H9 (cell line): ENCODE measurements at regions not wholly inside any gene's neighbourhood (a gene's known extent, or its start where the extent isn't known, plus 50 kb on each side); places are given as distances from the start of the nearest gene placed in this dataset.

ENCODE experiments used
- DNase-seq: peaks from one replicate; pipeline ENCODE4 v3.0.0-alpha.2; 2017
- H2AFZ ChIP-seq: one replicate; pipeline ENCODE4 v1.6.1; 2013; ENCODE audit warnings: mild to moderate bottlenecking, low read length, control low read depth, moderate library complexity
- H2AK5ac ChIP-seq: 2 replicates; pipeline ENCODE4 v1.6.1; 2013; ENCODE audit warnings: low read length, control low read depth, mixed read lengths; ENCODE audit not compliant: insufficient read length
- H2BK120ac ChIP-seq: one replicate; pipeline ENCODE4 v1.6.1; 2013; ENCODE audit warnings: low read depth, mild to moderate bottlenecking, low read length, control low read depth, inconsistent platforms; ENCODE audit not compliant: poor library complexity, severe bottlenecking
- H2BK12ac ChIP-seq: 2 replicates; pipeline ENCODE4 v1.6.1; 2013; ENCODE audit warnings: low read length, control low read depth, mixed read lengths, low read depth; ENCODE audit not compliant: insufficient read length
- H2BK15ac ChIP-seq: 2 replicates; pipeline ENCODE4 v1.6.1; 2013; ENCODE audit warnings: low read depth, low read length, control low read depth
- H2BK20ac ChIP-seq: one replicate; pipeline ENCODE4 v1.6.1; 2013; ENCODE audit warnings: low read depth, mild to moderate bottlenecking, low read length, control low read depth, inconsistent platforms; ENCODE audit not compliant: poor library complexity, severe bottlenecking
- H2BK5ac ChIP-seq: 2 replicates; pipeline ENCODE4 v1.6.1; 2013; ENCODE audit warnings: low read length, control low read depth, mixed read lengths; ENCODE audit not compliant: insufficient read length
- H3K14ac ChIP-seq: 2 replicates; pipeline ENCODE4 v1.6.1; 2013; ENCODE audit warnings: low read length, control low read depth; ENCODE audit not compliant: insufficient read depth
- H3K18ac ChIP-seq: 2 replicates; pipeline ENCODE4 v1.6.1; 2013; ENCODE audit warnings: low read depth, mild to moderate bottlenecking, mixed read lengths, low read length, control low read depth; ENCODE audit not compliant: insufficient read length
- H3K23ac ChIP-seq: 2 replicates; pipeline ENCODE4 v1.6.1; 2013; ENCODE audit warnings: low read length, control low read depth, mixed read lengths, low read depth; ENCODE audit not compliant: insufficient read length
- H3K23me2 ChIP-seq: 2 replicates; pipeline ENCODE4 v1.6.1; 2013; ENCODE audit warnings: low read depth, mild to moderate bottlenecking, mixed read lengths, low read length, control low read depth; ENCODE audit not compliant: insufficient read length, poor library complexity, severe bottlenecking
- H3K27ac ChIP-seq: 2 replicates; pipeline ENCODE4 v1.5.1; 2013; ENCODE audit warnings: low read length, control low read depth, mixed read lengths, low read depth; ENCODE audit not compliant: insufficient read length
- H3K27me3 ChIP-seq: 2 replicates; pipeline ENCODE4 v1.6.1; 2013; ENCODE audit warnings: low read length, control low read depth, inconsistent platforms; ENCODE audit not compliant: insufficient read depth
- H3K4ac ChIP-seq: 2 replicates; pipeline ENCODE4 v1.6.1; 2013; ENCODE audit warnings: low read depth, mild to moderate bottlenecking, control low read depth, inconsistent platforms, low read length, moderate library complexity
- H3K4me1 ChIP-seq: 2 replicates; pipeline ENCODE4 v1.6.1; 2013; ENCODE audit warnings: low read length, control low read depth, inconsistent platforms; ENCODE audit not compliant: insufficient read depth
- H3K4me2 ChIP-seq: 2 replicates; pipeline ENCODE4 v1.6.1; 2013; ENCODE audit warnings: low read length, control low read depth, mixed read lengths; ENCODE audit not compliant: insufficient read length, insufficient read depth
- H3K56ac ChIP-seq: 2 replicates; pipeline ENCODE4 v1.6.1; 2013; ENCODE audit warnings: low read depth, mild to moderate bottlenecking, mixed read lengths, low read length, control low read depth; ENCODE audit not compliant: insufficient read length
- H3K79me1 ChIP-seq: 2 replicates; pipeline ENCODE4 v1.6.1; 2013; ENCODE audit warnings: low read depth, mild to moderate bottlenecking, moderate library complexity, low read length, control low read depth, inconsistent platforms; ENCODE audit not compliant: insufficient read depth, poor library complexity, severe bottlenecking
- H3K79me2 ChIP-seq: 2 replicates; pipeline ENCODE4 v1.6.1; 2013; ENCODE audit warnings: low read length, control low read depth, inconsistent platforms; ENCODE audit not compliant: insufficient read depth
- H3K9ac ChIP-seq: 2 replicates; pipeline ENCODE4 v1.6.1; 2013; ENCODE audit warnings: low read length, control low read depth, mixed read lengths; ENCODE audit not compliant: insufficient read length; ENCODE audit errors: extremely low read depth
- H3K9me3 ChIP-seq: one replicate; pipeline ENCODE4 v1.6.1; 2013; ENCODE audit warnings: low read depth, low read length, inconsistent platforms; ENCODE audit not compliant: control insufficient read depth
- H3T11ph ChIP-seq: one replicate; pipeline ENCODE4 v1.6.1; 2013; ENCODE audit warnings: mild to moderate bottlenecking, low read length, control low read depth, inconsistent platforms
- H4K20me1 ChIP-seq: one replicate; pipeline ENCODE4 v1.6.1; 2013; ENCODE audit not compliant: control insufficient read depth, insufficient read length, insufficient read depth
- H4K5ac ChIP-seq: 2 replicates; pipeline ENCODE4 v1.6.1; 2013; ENCODE audit warnings: low read depth, mild to moderate bottlenecking, mixed read lengths, low read length, control low read depth; ENCODE audit not compliant: insufficient read length
- H4K8ac ChIP-seq: replicated peaks from 2 replicates; pipeline ENCODE4 v1.6.1; 2013; ENCODE audit warnings: low read length, control low read depth, mixed read lengths, low read depth; ENCODE audit not compliant: insufficient read length
- H4K91ac ChIP-seq: 2 replicates; pipeline ENCODE4 v1.6.1; 2013; ENCODE audit warnings: low read depth, mild to moderate bottlenecking, moderate library complexity, mixed read lengths, low read length, control low read depth; ENCODE audit not compliant: insufficient read length
- H3K27ac Mint-ChIP-seq, 3 experiments: 2 replicates in 2 of 3; 3 replicates in 1 of 3; pipeline ENCODE4 v1.8.0; 2020 to 2021; ENCODE audit warnings: mixed read lengths in 3 of 3, mild to moderate bottlenecking in 1 of 3, moderate library complexity in 1 of 3
- H3K27me3 Mint-ChIP-seq: 2 replicates; pipeline ENCODE4 v1.8.0; 2021; ENCODE audit warnings: low read depth, mild to moderate bottlenecking, moderate library complexity, mixed read lengths
- H3K36me3 Mint-ChIP-seq, 3 experiments: 2 replicates in 2 of 3; 3 replicates in 1 of 3; pipeline ENCODE4 v1.8.0; 2020 to 2021; ENCODE audit warnings: low read depth in 3 of 3, mixed read lengths in 3 of 3; ENCODE audit not compliant: insufficient read depth in 1 of 3
- H3K4me1 Mint-ChIP-seq, 2 experiments: 2 replicates each; pipeline ENCODE4 v1.8.0; 2020; ENCODE audit warnings: mixed read lengths in 2 of 2
- H3K4me3 Mint-ChIP-seq, 2 experiments: 2 replicates in 1 of 2; 3 replicates in 1 of 2; pipeline ENCODE4 v1.8.0; 2020 to 2021; ENCODE audit warnings: mild to moderate bottlenecking in 2 of 2, mixed read lengths in 2 of 2, moderate library complexity in 1 of 2
- H3K9me3 Mint-ChIP-seq, 2 experiments: 2 replicates in 1 of 2; 3 replicates in 1 of 2; pipeline ENCODE4 v1.8.0; 2020; ENCODE audit warnings: mild to moderate bottlenecking in 2 of 2, mixed read lengths in 2 of 2, moderate library complexity in 1 of 2
- CTCF ChIP-seq: fragments of 200-600 bp; sonication (generic); conservative IDR thresholded peaks from 3 replicates; pipeline ENCODE4 v1.8.0; 2021; ENCODE audit warnings: antibody characterized with exemption, mild to moderate bottlenecking

GRCh38 chr5:112013660-112014059 is 256.7 kb upstream of the NREP start:
- no peaks in the 10 kb centered on the region for H3K9me3 Mint-ChIP-seq
- H3K4me2 ChIP-seq = no peak overlapping the region
- no peak overlapping the region for H2AK5ac ChIP-seq
- H3K4me1 ChIP-seq = no peaks in the 10 kb centered on the region
- H2AFZ ChIP-seq = no peak overlapping the region
- DNase-seq = no peak
- H3K23ac ChIP-seq = no peak overlapping the region
- H3K79me1 ChIP-seq = no peaks in the 10 kb centered on the region
- H3K27ac Mint-ChIP-seq = peak overlapping the region in 1 of 3 experiments; percentile 51; a peak in 2 of 7 replicates
- no peaks in the 10 kb centered on the region for H3K23me2 ChIP-seq
- H3T11ph ChIP-seq = no peak overlapping the region
- no peak overlapping the region for H3K27ac ChIP-seq
- H3K79me2 ChIP-seq = no peaks in the 10 kb centered on the region
- no peak overlapping the region for H3K14ac ChIP-seq
- H3K36me3 Mint-ChIP-seq = no peaks in the 10 kb centered on the region
- no peak overlapping the region for H3K9ac ChIP-seq
- H3K27me3 ChIP-seq = no peaks in the 10 kb centered on the region
- no peak overlapping the region for H4K5ac ChIP-seq
- H2BK15ac ChIP-seq = no peak overlapping the region
- no peak overlapping the region for H3K4me3 Mint-ChIP-seq
- H3K9me3 ChIP-seq = no peaks in the 10 kb centered on the region
- H3K4ac ChIP-seq = no peak overlapping the region
- H3K56ac ChIP-seq = no peak overlapping the region
- H2BK20ac ChIP-seq = no peak overlapping the region
- no peak overlapping the region for H2BK12ac ChIP-seq
- H3K18ac ChIP-seq = no peak overlapping the region
- no peak overlapping the region for H4K91ac ChIP-seq
- no peak for TF ChIP-seq CTCF
- no peaks in the 10 kb centered on the region for H3K4me1 Mint-ChIP-seq
- no peaks in the 10 kb centered on the region for H3K27me3 Mint-ChIP-seq
- H4K8ac ChIP-seq = no peak overlapping the region
- no peak overlapping the region for H2BK5ac ChIP-seq
- H4K20me1 ChIP-seq = no peaks in the 10 kb centered on the region
- no peak overlapping the region for H2BK120ac ChIP-seq
